Hepatocyte (in vitro differentiated cells): ENCODE measurements at regions not wholly inside any gene's neighbourhood (a gene's known extent, or its start where the extent isn't known, plus 50 kb on each side); places are given as distances from the start of the nearest gene placed in this dataset.
"Not testable (repeated sequence)": the region's sequence is repeated elsewhere in the genome, so short reads cannot be mapped to it uniquely, and the experiment has no call there.

Experiments used
- DNase-seq: peaks from one replicate; pipeline ENCODE4 v3.0.0-alpha.2; 2016; ENCODE audit warnings: low spot score
- H2AFZ ChIP-seq: fragments of 200-600 bp; sonication (generic); 2 replicates; pipeline ENCODE4 v1.6.0; 2016; ENCODE audit warnings: antibody characterized with exemption, mild to moderate bottlenecking
- H3K27ac ChIP-seq: fragments of 200-600 bp; sonication (generic); 2 replicates; pipeline ENCODE4 v1.5.1; 2016; ENCODE audit warnings: mild to moderate bottlenecking
- H3K27me3 ChIP-seq: fragments of 200-600 bp; sonication (generic); 2 replicates; pipeline ENCODE4 v1.6.1; 2016
- H3K36me3 ChIP-seq: fragments of 200-600 bp; sonication (generic); replicated peaks from 2 replicates; pipeline ENCODE4 v1.5.1; 2016; ENCODE audit warnings: low read depth; ENCODE audit not compliant: insufficient read depth
- H3K4me1 ChIP-seq: fragments of 200-600 bp; sonication (generic); 2 replicates; pipeline ENCODE4 v1.5.1; 2016; ENCODE audit warnings: mild to moderate bottlenecking, moderate library complexity; ENCODE audit not compliant: insufficient read depth
- H3K4me2 ChIP-seq: fragments of 200-600 bp; sonication (generic); 2 replicates; pipeline ENCODE4 v1.6.0; 2016
- H3K4me3 ChIP-seq: fragments of 200-600 bp; sonication (generic); 2 replicates; pipeline ENCODE4 v1.5.1; 2016; ENCODE audit warnings: mild to moderate bottlenecking
- H3K79me2 ChIP-seq: fragments of 200-600 bp; sonication (generic); 2 replicates; pipeline ENCODE4 v1.6.0; 2017; ENCODE audit warnings: mild to moderate bottlenecking
- H3K9me2 ChIP-seq: fragments of 200-600 bp; sonication (generic); replicated peaks from 2 replicates; pipeline ENCODE4 v1.6.0; 2017; ENCODE audit warnings: mild to moderate bottlenecking; ENCODE audit not compliant: insufficient read depth
- H3K9me3 ChIP-seq: fragments of 200-600 bp; sonication (generic); 2 replicates; pipeline ENCODE4 v1.5.1; 2016; ENCODE audit warnings: low read depth, mild to moderate bottlenecking
- H4K20me1 ChIP-seq: fragments of 200-600 bp; sonication (generic); 2 replicates; pipeline ENCODE4 v1.6.0; 2016; ENCODE audit warnings: mild to moderate bottlenecking; ENCODE audit not compliant: insufficient read depth, poor library complexity, severe bottlenecking
- CTCF ChIP-seq: fragments of 200-600 bp; sonication (generic); IDR thresholded peaks from 2 replicates; pipeline ENCODE4 v1.5.1; 2016; ENCODE audit warnings: antibody characterized with exemption, mild to moderate bottlenecking; ENCODE audit not compliant: poor library complexity
- EZH2 ChIP-seq: fragments of 200-600 bp; sonication (generic); IDR thresholded peaks from 2 replicates; pipeline ENCODE4 v1.6.1; 2016; ENCODE audit warnings: antibody characterized with exemption, mild to moderate bottlenecking, borderline replicate concordance
- EZH2phosphoT487 ChIP-seq: fragments of 200-600 bp; sonication (generic); IDR thresholded peaks from one replicate; pipeline ENCODE4 v1.6.1; 2018; ENCODE audit warnings: antibody characterized with exemption, mild to moderate bottlenecking, low read depth, moderate library complexity; ENCODE audit not compliant: unreplicated experiment, severe bottlenecking
- WGBS: methylation state at CpG from one replicate; pipeline ENCODE4 v1.1.6; 2016; ENCODE audit warnings: low lambda C conversion rate; ENCODE audit errors: missing lambda C conversion rate; 5-methylcytosine and 5-hydroxymethylcytosine counted together

GRCh38 chr6:58290177-58290576 lies 972.7 kb downstream of the PRIM2 start:
- TF ChIP-seq CTCF (no peak), EZH2 (no peak), EZH2phosphoT487 (no peak)
- Histone ChIP-seq H3K9me3 (peaks cover 9% of the 10 kb centered on the region), H4K20me1 (no peaks in the 10 kb centered on the region), H3K27me3 (no peaks in the 10 kb centered on the region), H3K4me1 (no peaks in the 10 kb centered on the region), H3K79me2 (no peaks in the 10 kb centered on the region), H3K4me2 (no peak overlapping the region), H3K9me2 (no peaks in the 10 kb centered on the region), H2AFZ (no peak overlapping the region), H3K27ac (no peak overlapping the region), H3K36me3 (no peaks in the 10 kb centered on the region), H3K4me3 (no peak overlapping the region)
- DNase-seq = no peak

- not testable (repeated sequence) for H3K79me2 ChIP-seq, H3K9me2 ChIP-seq, H3K36me3 ChIP-seq, H2AFZ ChIP-seq, H3K9me3 ChIP-seq, DNase-seq, H3K4me2 ChIP-seq, H3K27me3 ChIP-seq, H3K27ac ChIP-seq, H3K4me1 ChIP-seq, H4K20me1 ChIP-seq, H3K4me3 ChIP-seq
- 39% methylated on average over 1 of the region's 1 CpG for WGBS
These were observed 973.9 kb downstream of the PRIM2 start for GRCh38 chr6:58291319-58291718.

GRCh38 chr6:58307901-58308300 lies 990.5 kb downstream of the PRIM2 start:
- not testable (repeated sequence) for H3K79me2 ChIP-seq, H4K20me1 ChIP-seq, H3K9me2 ChIP-seq, H3K4me1 ChIP-seq, H3K4me3 ChIP-seq, H3K9me3 ChIP-seq, H3K4me2 ChIP-seq, H3K27me3 ChIP-seq, H2AFZ ChIP-seq, DNase-seq, H3K27ac ChIP-seq, H3K36me3 ChIP-seq

DNA sequence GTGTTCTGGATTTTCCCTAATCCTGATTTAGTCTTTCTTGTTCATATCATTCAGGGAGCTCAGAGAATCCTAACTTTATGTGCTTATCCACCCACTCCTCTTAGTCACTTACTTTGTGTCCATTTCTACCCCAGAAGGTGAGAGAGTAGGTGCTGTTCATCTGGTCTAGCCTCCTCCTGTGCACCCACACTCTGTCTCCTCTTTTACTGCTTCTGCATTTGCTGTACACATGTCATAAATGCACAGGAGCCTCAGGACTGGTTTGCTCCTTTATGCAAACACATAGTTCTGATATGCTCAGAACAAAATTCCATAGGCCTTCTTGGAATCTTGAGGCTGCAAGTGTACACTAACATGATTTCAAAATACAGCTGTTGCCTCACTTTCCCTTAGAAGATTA lies 1014.7 kb downstream of the PRIM2 start:
- H2AFZ ChIP-seq, DNase-seq, H3K9me3 ChIP-seq, H3K4me1 ChIP-seq, H3K9me2 ChIP-seq, H3K27ac ChIP-seq, H3K27me3 ChIP-seq, H3K36me3 ChIP-seq, H3K4me3 ChIP-seq, H4K20me1 ChIP-seq, H3K4me2 ChIP-seq, H3K79me2 ChIP-seq: not testable (repeated sequence)

GRCh38 chr6:58342287-58342686 lies 1024.9 kb downstream of the PRIM2 start:
- not testable (repeated sequence) for H4K20me1 ChIP-seq
- WGBS = 76% methylated on average over 5 of the region's 5 CpGs

DNA sequence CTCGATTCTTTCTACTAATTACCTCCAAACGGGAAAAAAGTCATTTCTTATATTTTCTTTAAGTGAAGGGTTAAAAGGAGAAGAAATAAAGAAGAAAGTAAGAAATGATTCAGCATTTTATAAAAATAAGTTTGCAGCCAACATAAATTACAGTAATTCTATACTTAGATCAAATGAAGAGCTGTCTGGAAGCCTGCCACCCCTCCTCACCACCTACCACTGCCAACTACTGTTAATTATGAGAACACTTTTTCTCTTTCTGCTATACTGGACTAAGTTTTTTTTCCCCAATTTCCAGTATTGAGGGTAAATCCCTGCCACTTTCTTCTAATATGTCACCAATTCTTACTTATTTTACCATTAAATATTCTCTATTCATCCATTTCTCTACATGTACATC lies 1030.1 kb downstream of the PRIM2 start:
- H2AFZ ChIP-seq, H3K4me1 ChIP-seq, H3K36me3 ChIP-seq, H3K9me2 ChIP-seq, H3K27me3 ChIP-seq, H4K20me1 ChIP-seq, H3K79me2 ChIP-seq, DNase-seq, H3K27ac ChIP-seq, H3K4me3 ChIP-seq, H3K9me3 ChIP-seq, H3K4me2 ChIP-seq: not testable (repeated sequence)
- WGBS = 63% methylated on average over 2 of the region's 2 CpGs

More at GRCh38 chr6:58342287-58342686, 1024.9 kb downstream of the PRIM2 start:
- not testable (repeated sequence) for H3K79me2 ChIP-seq, H3K9me3 ChIP-seq, H3K27ac ChIP-seq, DNase-seq, H3K4me1 ChIP-seq, H3K36me3 ChIP-seq, H3K4me3 ChIP-seq, H2AFZ ChIP-seq, H3K27me3 ChIP-seq, H3K9me2 ChIP-seq, H3K4me2 ChIP-seq

DNA sequence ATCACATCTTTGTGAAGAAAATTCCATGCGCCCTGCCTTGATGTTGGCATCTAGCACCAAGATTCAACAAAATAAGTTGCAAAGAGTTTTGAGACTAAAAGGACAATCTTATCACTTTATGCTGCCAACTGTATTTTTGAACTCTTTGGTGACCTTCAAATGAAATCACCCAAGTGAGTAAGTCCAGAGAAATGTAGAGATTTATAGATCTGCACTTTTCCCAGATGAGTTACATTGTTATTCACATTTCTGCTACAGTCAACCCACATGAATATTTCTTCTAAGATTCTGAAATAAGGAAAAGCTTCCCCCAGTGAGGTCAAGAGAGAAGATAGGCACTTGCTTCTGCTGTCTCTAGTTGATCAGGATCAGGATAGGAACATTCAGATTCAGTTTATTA lies 1034.2 kb downstream of the PRIM2 start:
- not testable (repeated sequence) for H3K9me2 ChIP-seq, DNase-seq, H3K36me3 ChIP-seq, H3K27ac ChIP-seq, H2AFZ ChIP-seq, H3K9me3 ChIP-seq, H4K20me1 ChIP-seq, H3K27me3 ChIP-seq, H3K4me2 ChIP-seq, H3K4me1 ChIP-seq, H3K4me3 ChIP-seq, H3K79me2 ChIP-seq
- WGBS = 60% methylated on average over 1 of the region's 1 CpG

- not testable (repeated sequence) for H4K20me1 ChIP-seq
These were observed 1041.0 kb downstream of the PRIM2 start for GRCh38 chr6:58358452-58358851.

More at GRCh38 chr6:58358452-58358851, 1041.0 kb downstream of the PRIM2 start:
- not testable (repeated sequence) for H3K36me3 ChIP-seq, H3K4me2 ChIP-seq, H2AFZ ChIP-seq, H3K79me2 ChIP-seq, H3K9me3 ChIP-seq, DNase-seq, H3K4me3 ChIP-seq, H3K9me2 ChIP-seq, H3K4me1 ChIP-seq, H3K27me3 ChIP-seq, H3K27ac ChIP-seq
- 35% methylated on average over 1 of the region's 1 CpG for WGBS
